ENCODE measurements at regions not wholly inside any gene's neighbourhood (a gene's known extent, or its start where the extent isn't known, plus 50 kb on each side); places are given as distances from the start of the nearest gene placed in this dataset.
A peak's percentile ranks its signal among the peaks of the same experiment; 100 is the strongest.

DNA sequence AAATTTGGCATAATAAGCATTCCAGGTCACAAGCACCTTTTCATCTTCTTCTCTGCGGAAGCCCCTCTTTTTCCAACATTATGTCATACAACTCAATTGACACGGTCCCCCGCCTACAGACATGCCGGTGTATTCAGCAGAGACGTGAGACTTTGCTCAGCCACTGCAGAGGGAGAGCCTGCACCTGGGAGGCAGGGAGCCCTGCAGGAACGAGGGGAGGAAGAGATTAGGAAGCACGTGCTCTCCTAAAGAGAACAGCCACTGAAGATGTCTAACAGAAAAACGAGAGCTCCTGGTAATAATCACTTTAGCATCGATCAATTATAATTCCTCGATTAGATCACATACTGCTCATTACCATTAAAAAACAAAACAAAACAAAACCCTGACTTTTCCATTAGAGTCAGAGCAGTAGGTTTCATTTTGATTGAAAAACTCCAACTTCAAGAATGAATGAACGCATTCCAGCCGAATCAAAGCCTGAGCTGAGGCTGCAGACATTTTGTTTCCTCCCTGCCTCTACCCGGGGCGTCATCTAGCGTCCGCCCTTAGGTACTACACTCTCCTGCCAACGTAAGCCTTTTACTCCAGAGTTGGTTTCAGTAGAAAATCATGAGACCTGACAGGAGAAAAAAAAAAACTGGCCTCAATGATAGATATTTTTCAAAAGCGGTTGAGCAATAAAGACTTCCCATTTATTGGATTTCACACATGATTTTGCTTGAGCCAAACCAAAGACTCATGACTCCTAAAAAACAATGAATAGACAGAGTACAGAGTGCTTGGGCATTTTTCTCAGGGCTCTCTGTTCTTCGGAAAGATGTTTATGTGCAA is 194.5 kb downstream of the KATNAL1 start:
- Histone ChIP-seq H3K9ac (ENCODE audit: insufficient read depth in 1 of 2, low read depth in 2 of 2, low read length in 2 of 2) (no peak overlapping the region), H3K4me3 (no peak overlapping the region), H3K9me1 (ENCODE audit: control insufficient read depth, insufficient read depth, low read length) (no peaks in the 10 kb centered on the region), H2AFZ (ENCODE audit: low read depth, low read length) (no peak overlapping the region; the same call in 1 of the 2 replicates), H3K79me2 (ENCODE audit: control insufficient read depth, insufficient read depth, low read length) (no peaks in the 10 kb centered on the region), H3K27ac (ENCODE audit: extremely low read depth, low read depth, low read length) (no peak overlapping the region), H4K20me1 (replicated peaks; ENCODE audit: control insufficient read depth, insufficient read depth, low read length) (no peaks in the 10 kb centered on the region), H3K36me3 (ENCODE audit: control insufficient read depth, insufficient read depth, low read length) (no peaks in the 10 kb centered on the region), H3K27me3 (ENCODE audit: control insufficient read depth in 2 of 2, insufficient read depth in 2 of 2, low read length in 2 of 2) (peaks cover 0 to 28% of the 10 kb centered on the region in 2 experiments; a peak in 4 of 5 replicates), H3K4me1 (replicated peaks in 1 of 2; ENCODE audit: control insufficient read depth in 2 of 2, insufficient read depth in 2 of 2, low read length in 2 of 2) (peaks cover 5 to 9% of the 10 kb centered on the region in 2 experiments; a peak in 4 of 5 replicates), H3K9me3 (replicated peaks; ENCODE audit: control insufficient read depth, insufficient read depth, low read depth, low read length) (no peaks in the 10 kb centered on the region), H3K4me2 (ENCODE audit: insufficient read depth, low read length) (no peak overlapping the region)
- 24% methylated on average over 17 of the region's 19 CpGs for WGBS (ENCODE audit: insufficient coverage, low coverage, missing lambda C conversion rate)
- intact Hi-C loops (cut with micrococcal nuclease) (loop anchor here (2.0 to 10.0 kb wide), 3 partner anchors 148 to 340 kb away; no protein-coding TSS in a partner anchor), in situ Hi-C loops (cut with MboI) (loop anchor here (10.0 kb wide), 1 partner anchor 338 kb away; no protein-coding TSS in a partner anchor)
- no TSS peak for BruUV-seq (replicated peaks)
- CTCF ChIA-PET (ENCODE audit: low intra/inter-chr PET ratio), result interaction anchor here (1.1 to 1.3 kb wide), 3 partner anchors 342 to 690 kb away, joined by 3 to 6 read pairs (median 3); no protein-coding TSS in a partner anchor
- DNase-seq (ENCODE audit: extremely low read depth in 1 of 4, low spot score in 3 of 4), result peak; percentile 63 to 69 (median 65)
- peak; percentile 71 for ATAC-seq
- POLR2A ChIA-PET, result interaction anchor here (0.6 kb wide), 1 partner anchor 27 kb away, joined by 4 read pairs; no protein-coding TSS in a partner anchor
- peak; percentile 65 for FAIRE-seq
- TF ChIP-seq XRCC5 (IDR thresholded peaks at IDR 0.05; ENCODE audit: low read depth, low read length) (0 out of 2 replicates have a peak, but pooled peaks have one; percentile 41), MED1 (CRISPR knock-in tag; IDR thresholded peaks at IDR 0.05; ENCODE audit: borderline replicate concordance) (no peak), SMC3 (conservative IDR thresholded peaks at IDR 0.05; ENCODE audit: insufficient read depth, low read depth, low read length) (peak; percentile 44; the same call in 1 of the 2 replicates), HSF4 (CRISPR knock-in tag; IDR thresholded peaks at IDR 0.05; ENCODE audit: borderline replicate concordance) (no peak), DEAF1 (CRISPR knock-in tag; IDR thresholded peaks at IDR 0.05) (peak; percentile 44), FOXJ2 (tag; IDR thresholded peaks at IDR 0.05) (no peak), ZZZ3 (IDR thresholded peaks at IDR 0.05) (no peak), ZNF232 (CRISPR knock-in tag; IDR thresholded peaks at IDR 0.05) (no peak), CUX1 (CRISPR knock-in tag; IDR thresholded peaks at IDR 0.05) (no peak), ZFPM2 (CRISPR knock-in tag; IDR thresholded peaks at IDR 0.05) (no peak)
- TF ChIP-seq, protein P1, sequence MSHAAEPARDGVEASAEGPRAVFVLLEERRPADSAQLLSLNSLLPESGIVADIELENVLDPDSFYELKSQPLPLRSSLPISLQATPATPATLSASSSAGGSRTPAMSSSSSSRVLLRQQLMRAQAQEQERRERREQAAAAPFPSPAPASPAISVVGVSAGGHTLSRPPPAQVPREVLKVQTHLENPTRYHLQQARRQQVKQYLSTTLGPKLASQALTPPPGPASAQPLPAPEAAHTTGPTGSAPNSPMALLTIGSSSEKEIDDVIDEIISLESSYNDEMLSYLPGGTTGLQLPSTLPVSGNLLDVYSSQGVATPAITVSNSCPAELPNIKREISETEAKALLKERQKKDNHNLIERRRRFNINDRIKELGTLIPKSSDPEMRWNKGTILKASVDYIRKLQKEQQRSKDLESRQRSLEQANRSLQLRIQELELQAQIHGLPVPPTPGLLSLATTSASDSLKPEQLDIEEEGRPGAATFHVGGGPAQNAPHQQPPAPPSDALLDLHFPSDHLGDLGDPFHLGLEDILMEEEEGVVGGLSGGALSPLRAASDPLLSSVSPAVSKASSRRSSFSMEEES (CRISPR knock-in tag; IDR thresholded peaks at IDR 0.05), result no peak
